ENCODE measurements at regions not wholly inside any gene's neighbourhood (a gene's known extent, or its start where the extent isn't known, plus 50 kb on each side); places are given as distances from the start of the nearest gene placed in this dataset.
A peak's percentile ranks its signal among the peaks of the same experiment; 100 is the strongest.

DNA sequence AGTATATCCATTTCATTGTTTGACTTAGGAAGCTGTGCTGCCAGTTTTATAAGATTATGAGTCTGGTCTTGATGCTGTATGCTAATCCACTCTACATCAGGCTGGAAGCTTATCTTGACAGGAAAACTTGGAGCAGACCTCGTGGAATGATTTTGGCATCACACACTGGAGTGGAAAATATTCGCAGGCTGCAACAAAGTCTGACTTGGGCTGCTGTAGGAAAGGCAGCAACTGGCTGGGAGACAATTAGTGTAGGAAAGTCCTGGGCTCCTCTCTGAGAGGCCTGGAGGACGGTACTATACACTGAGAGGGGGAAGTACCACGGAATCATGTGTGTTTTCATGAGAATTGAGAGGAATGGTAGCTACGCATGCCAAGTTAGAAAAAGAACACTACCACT, 383.7 kb downstream of the ETNK1 start:
- Histone ChIP-seq H3F3A (replicated peaks; ENCODE audit: low read depth) (no peaks in the 10 kb centered on the region), H3K4me1 (ENCODE audit: insufficient read depth) (no peaks in the 10 kb centered on the region), H3K4me2 (no peak overlapping the region), H3K9me2 (ENCODE audit: insufficient read depth) (peaks cover 1% of the 10 kb centered on the region; the same call in 1 of the 2 replicates), H2AFZ (peak overlapping the region; percentile 86; the same call in 1 of the 2 replicates), H3K27me3 (ENCODE audit: insufficient read depth) (no peaks in the 10 kb centered on the region), H3K4me3 (no peak overlapping the region), H3K36me3 (ENCODE audit: insufficient read depth) (no peaks in the 10 kb centered on the region), H3K27ac (ENCODE audit: low read depth) (no peak overlapping the region), H3K79me2 (replicated peaks; ENCODE audit: insufficient read depth) (no peaks in the 10 kb centered on the region), H4K20me1 (replicated peaks; ENCODE audit: insufficient read depth) (no peaks in the 10 kb centered on the region)
- no peak for ATAC-seq
- no peak overlapping the region for H3K4me3 Mint-ChIP-seq
- no peaks in the 10 kb centered on the region for H3K27me3 Mint-ChIP-seq (ENCODE audit: insufficient read depth, low read depth, poor library complexity)
- H3K4me1 Mint-ChIP-seq: no peaks in the 10 kb centered on the region
- peaks cover 4% of the 10 kb centered on the region; the same call in 2 of the 3 replicates for H3K36me3 Mint-ChIP-seq (ENCODE audit: low read depth)
- H3K27ac Mint-ChIP-seq: no peak overlapping the region
- H3K9me3 Mint-ChIP-seq: peaks cover 3% of the 10 kb centered on the region
- no peak for DNase-seq (ENCODE audit: low spot score)
- no peak for TF ChIP-seq JUNB (IDR thresholded peaks at IDR 0.05; ENCODE audit: unreplicated experiment)
- no peak for TF ChIP-seq STAT1 (IDR thresholded peaks at IDR 0.05; ENCODE audit: unreplicated experiment)
- no peak for TF ChIP-seq ZNF462 (CRISPR knock-in tag; IDR thresholded peaks at IDR 0.05)
- TF ChIP-seq EZH2phosphoT487 (IDR thresholded peaks at IDR 0.05; ENCODE audit: unreplicated experiment): no peak
- TF ChIP-seq REST (IDR thresholded peaks at IDR 0.05; ENCODE audit: unreplicated experiment): no peak
- TF ChIP-seq ZNF331 (CRISPR knock-in tag; IDR thresholded peaks at IDR 0.05; ENCODE audit: low read depth): no peak
- TF ChIP-seq, protein P1, sequence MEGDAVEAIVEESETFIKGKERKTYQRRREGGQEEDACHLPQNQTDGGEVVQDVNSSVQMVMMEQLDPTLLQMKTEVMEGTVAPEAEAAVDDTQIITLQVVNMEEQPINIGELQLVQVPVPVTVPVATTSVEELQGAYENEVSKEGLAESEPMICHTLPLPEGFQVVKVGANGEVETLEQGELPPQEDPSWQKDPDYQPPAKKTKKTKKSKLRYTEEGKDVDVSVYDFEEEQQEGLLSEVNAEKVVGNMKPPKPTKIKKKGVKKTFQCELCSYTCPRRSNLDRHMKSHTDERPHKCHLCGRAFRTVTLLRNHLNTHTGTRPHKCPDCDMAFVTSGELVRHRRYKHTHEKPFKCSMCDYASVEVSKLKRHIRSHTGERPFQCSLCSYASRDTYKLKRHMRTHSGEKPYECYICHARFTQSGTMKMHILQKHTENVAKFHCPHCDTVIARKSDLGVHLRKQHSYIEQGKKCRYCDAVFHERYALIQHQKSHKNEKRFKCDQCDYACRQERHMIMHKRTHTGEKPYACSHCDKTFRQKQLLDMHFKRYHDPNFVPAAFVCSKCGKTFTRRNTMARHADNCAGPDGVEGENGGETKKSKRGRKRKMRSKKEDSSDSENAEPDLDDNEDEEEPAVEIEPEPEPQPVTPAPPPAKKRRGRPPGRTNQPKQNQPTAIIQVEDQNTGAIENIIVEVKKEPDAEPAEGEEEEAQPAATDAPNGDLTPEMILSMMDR (conservative IDR thresholded peaks at IDR 0.05; ENCODE audit: low read depth in 2 of 2): no peak
- no peak for TF ChIP-seq ETS1 (IDR thresholded peaks at IDR 0.05)
- no peak for TF ChIP-seq CREB1 (CRISPR knock-in tag; IDR thresholded peaks at IDR 0.05; ENCODE audit: low read depth)
- no peak for TF ChIP-seq EZH2 (IDR thresholded peaks at IDR 0.05; ENCODE audit: low read depth, unreplicated experiment)
- TF ChIP-seq POLR2AphosphoS5 (IDR thresholded peaks at IDR 0.05; ENCODE audit: low read depth): no peak
- no peak for TF ChIP-seq ZNF114 (CRISPR knock-in tag; IDR thresholded peaks at IDR 0.05)
- TF ChIP-seq NANOG (IDR thresholded peaks at IDR 0.05; ENCODE audit: borderline replicate concordance): no peak

Measured in GM23338 (cell line).